GM18951 (cell line): ENCODE measurements at regions not wholly inside any gene's neighbourhood (a gene's known extent, or its start where the extent isn't known, plus 50 kb on each side); places are given as distances from the start of the nearest gene placed in this dataset.

Source experiments
- POLR2A ChIP-seq: IDR thresholded peaks from 4 replicates; pipeline ENCODE4 v1.6.1; 2011; ENCODE audit warnings: mild to moderate bottlenecking; ENCODE audit not compliant: insufficient read length, insufficient read depth; ENCODE audit errors: extremely low read depth
- in situ Hi-C: fragments of 300-500 bp; cut with MboI; formaldehyde crosslinking; loops from one replicate; pipeline ENCODE4 v1.12.0; 2022; ENCODE audit warnings: low sequenced_read_pairs, mixed read lengths, inconsistent platforms; ENCODE audit not compliant: unreplicated experiment

GRCh38 chr5:14064841-14065240 is 78.3 kb upstream of the TRIO start:
- TF ChIP-seq POLR2A: no peak
- in situ Hi-C loops: no loop called here

- in situ Hi-C loops: no loop called here
- TF ChIP-seq POLR2A: no peak
Measured at GRCh38 chr5:14063691-14064090, 79.5 kb upstream of the TRIO start.

DNA sequence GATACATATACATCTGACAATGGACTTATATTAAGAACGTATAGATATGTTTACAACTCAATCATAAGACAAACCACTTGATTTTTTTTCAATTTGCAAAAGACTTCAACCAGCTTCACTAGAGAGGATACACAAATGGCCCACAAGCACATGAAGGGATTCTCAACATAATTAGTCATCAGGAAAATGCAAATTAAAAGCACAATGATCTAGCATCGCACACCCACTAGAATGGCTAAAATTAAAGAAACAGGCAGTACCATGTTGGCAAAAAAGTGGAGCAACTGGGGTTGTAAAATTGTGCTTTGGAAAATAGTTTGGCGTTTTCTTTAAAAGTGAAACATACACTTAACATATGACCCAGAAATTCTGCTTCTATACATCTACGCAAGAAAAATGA is 80.0 kb upstream of the TRIO start:
- in situ Hi-C loops: no loop called here
- TF ChIP-seq POLR2A: no peak

DNA sequence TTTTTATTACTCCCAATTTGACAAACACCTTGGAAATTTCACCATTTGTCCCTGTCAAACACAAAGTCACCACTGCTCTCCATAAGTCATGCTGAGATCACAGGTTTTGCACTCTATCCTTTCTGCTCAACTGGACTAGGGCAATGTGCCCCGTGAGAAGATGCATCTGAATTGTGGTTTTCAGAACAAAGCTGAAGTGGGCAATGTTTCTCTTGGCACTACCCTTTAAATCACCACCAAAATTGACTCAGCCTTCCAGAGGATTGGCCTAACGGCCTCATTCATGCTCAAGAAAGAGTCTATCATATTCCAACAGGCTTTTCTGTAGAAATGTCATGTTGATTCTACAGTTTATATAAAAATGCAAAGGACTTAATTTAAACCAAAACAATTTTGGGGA is 81.0 kb upstream of the TRIO start:
- no peak for TF ChIP-seq POLR2A
- in situ Hi-C loops: no loop called here

- no peak for TF ChIP-seq POLR2A
- in situ Hi-C loops: no loop called here
Measured at GRCh38 chr5:14061106-14061505, 82.0 kb upstream of the TRIO start.

GRCh38 chr5:14060218-14060617 is 82.9 kb upstream of the TRIO start:
- TF ChIP-seq POLR2A: no peak
- in situ Hi-C loops: no loop called here

- TF ChIP-seq POLR2A: no peak
- in situ Hi-C loops: no loop called here
Measured at GRCh38 chr5:14059810-14060209, 83.3 kb upstream of the TRIO start.

GRCh38 chr5:14057289-14057688 is 85.9 kb upstream of the TRIO start:
- in situ Hi-C loops: no loop called here
- TF ChIP-seq POLR2A: no peak

DNA sequence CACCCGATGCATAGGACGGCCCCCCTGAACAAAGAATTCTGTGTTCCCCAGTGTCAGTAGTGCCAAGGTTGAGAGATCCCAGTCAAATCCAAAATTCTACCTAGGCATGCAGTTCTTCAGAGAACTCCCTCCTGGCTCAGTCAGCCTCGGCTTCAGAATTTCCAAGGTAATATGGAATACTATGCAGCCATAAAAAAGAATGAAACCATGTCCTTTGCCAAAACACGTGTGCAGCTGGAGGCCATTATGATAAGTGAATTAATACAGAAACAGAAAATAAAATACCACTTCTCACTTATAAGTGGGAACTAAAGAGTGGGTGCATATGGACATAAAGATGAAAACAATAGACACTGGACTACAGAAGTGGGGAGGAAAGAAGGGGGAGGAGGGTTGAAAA is 87.1 kb upstream of the TRIO start:
- in situ Hi-C loops: no loop called here
- TF ChIP-seq POLR2A: no peak

DNA sequence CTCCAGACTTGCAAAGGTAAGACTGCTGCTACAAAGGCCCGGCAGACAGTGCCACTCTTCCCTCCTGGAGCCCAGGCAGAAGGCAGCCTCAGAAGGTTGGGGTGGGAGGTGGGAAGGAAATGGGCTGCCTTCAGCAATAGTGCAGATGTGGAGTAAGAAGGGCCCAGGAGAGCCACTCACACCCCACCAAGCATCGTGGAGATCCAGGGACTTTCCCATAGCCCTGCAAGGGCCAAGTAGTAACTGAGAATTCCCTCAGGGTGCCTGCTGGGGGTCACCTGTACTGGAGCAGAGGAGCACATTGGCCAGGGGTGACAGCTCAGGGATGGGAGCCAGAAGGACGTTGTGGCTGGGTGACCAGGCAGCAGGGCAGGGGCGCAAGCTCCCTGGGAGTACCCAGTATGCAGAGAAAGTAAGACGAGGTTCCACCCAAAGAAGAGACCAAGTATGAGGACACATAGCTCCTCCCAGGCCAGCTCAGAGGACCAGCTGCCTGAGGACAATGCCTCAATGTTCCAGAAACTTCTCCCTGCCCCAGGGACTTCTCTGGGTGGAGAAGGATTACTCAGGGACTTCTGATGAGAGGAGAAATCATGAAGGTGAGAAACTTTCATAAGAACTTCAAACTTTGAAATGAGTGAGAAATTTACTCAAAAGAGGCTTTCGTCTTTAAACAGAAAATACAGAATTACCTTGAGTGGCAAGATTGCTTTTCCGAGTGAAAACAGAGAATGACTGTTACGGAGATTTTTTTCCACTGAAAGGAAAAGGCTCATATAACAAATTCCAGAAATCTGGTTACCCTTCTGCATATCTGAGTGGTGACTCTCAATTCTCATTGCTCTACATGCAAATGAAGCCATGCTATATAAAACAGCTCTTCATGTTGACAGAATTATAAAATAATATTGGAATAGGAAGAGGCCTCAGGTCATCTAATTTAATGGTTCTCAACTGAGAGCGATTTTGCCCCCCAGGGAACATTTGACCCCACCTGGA is 87.9 kb upstream of the TRIO start:
- in situ Hi-C loops: no loop called here
- no peak for TF ChIP-seq POLR2A

DNA sequence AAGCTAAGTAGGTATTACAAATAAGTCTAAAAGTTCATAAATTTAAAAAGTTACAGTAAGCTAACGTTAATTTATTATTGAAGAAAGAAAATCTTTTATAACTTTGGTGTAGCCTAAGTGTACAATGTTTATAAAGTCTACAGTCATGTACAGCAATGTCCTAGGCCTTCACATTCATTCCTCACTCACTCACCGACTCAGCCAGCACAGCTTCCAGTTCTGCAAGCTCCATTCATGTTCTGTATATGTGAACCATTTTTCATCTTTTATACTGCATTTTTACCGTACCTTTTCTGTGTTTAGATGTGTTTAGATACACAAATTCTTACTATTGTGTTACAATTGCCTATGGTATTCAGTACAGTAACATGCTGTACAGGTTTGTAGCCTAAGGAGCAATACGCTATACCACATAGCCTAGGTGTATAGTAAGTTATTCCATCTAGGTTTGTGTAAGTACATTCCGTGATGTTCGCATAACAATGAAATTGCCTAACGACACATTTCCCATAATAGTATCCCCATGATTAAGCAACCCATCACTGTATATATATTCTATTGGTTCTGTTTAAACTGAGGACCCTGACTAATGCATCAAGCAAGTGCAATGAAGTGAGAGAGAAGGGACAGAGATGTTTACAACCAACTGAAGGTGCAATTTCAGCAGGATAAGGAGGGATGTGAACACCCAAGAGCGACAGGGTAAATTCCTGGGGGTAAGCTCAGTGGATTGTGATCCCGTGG is 88.9 kb upstream of the TRIO start:
- no peak for TF ChIP-seq POLR2A
- in situ Hi-C loops: no loop called here

GRCh38 chr5:14050821-14051220 is 92.3 kb upstream of the TRIO start:
- in situ Hi-C loops: no loop called here
- TF ChIP-seq POLR2A: no peak

GRCh38 chr5:14048434-14048833 is 94.7 kb upstream of the TRIO start:
- in situ Hi-C loops: no loop called here

More at GRCh38 chr5:14048434-14048833, 94.7 kb upstream of the TRIO start:
- TF ChIP-seq POLR2A: no peak
